HL-60/S4 treated with retinoic acid at 250 ng/mL for 4 days and 3 days (cell line): ENCODE measurements at regions not wholly inside any gene's neighbourhood (a gene's known extent, or its start where the extent isn't known, plus 50 kb on each side); places are given as distances from the start of the nearest gene placed in this dataset.

Experiments used
- in situ Hi-C: fragments of 300-500 bp; cut with MboI; formaldehyde crosslinking; loops from 2 replicates; pipeline ENCODE4 v1.7.0; 2022; ENCODE audit warnings: low sequenced_read_pairs

DNA sequence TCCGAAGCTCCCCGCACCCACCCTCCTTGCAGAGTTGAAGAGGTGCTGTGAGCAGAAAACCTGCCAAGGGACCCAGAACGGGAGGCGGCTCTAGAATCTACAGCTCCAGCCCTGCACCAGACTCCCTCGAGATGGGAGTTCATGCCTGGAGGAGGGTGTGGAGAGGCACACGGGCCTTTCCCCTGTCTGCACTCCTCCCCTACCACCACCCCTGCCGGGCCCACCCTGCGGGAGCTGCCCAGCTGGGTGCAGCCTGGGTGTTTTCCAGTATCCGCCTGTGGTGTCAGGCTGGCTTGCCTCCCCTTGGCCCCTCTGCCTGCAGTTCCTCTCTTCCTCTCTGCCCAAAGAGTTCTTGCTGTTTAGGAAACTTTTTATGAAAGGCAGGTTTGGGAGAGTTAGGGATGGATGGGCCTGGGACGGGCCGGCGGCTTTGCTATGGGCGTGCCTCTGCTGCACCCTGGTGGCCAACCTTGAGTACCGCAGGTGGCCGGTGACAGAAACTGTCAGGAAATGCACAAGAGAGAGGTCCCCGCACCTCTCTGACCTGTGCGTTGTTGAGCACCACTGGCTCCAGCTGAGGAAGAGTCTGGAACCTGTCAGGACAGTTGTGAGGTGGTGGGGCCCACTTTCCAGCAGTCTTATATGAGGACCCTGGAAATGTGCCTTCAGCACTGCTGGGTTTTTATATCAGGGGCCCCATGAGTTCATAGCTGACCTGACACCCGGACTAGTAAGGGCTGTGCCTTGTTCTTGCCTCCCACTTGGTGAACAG lies 354.1 kb downstream of the SEC14L1 start:
- in situ Hi-C loops = loop anchor here (10.0 kb wide), 2 partner anchors 70 to 170 kb away; no protein-coding TSS in a partner anchor

DNA sequence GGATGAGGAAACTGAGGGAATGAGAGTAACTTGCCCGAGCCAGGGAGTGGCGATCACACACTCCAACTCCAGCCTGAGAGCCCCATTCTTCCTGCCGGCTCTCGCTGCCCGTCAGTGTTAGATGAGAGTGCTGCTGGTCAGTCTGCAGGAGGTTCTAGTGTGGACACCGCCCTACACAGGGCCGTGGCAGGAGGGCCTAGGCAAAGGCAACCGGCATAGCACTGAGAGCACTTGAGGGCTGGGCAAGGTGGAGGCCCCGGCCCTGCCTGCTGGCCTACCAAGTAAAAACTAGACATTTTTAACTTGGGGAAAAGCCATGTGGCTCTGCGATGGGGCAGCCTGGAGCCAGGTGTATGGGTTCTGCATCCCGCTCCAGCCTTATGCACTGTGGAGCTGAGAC lies 354.8 kb downstream of the SEC14L1 start:
- in situ Hi-C loops = loop anchor here (10.0 kb wide), 2 partner anchors 71 to 171 kb away; no protein-coding TSS in a partner anchor

- in situ Hi-C loops = loop anchor here (10.0 kb wide), 2 partner anchors 72 to 172 kb away; no protein-coding TSS in a partner anchor
These were observed 355.6 kb downstream of the SEC14L1 start for GRCh38 chr17:77496401-77496801.

GRCh38 chr17:77496831-77497577 lies 356.2 kb downstream of the SEC14L1 start:
- in situ Hi-C loops = loop anchor here (10.0 kb wide), 2 partner anchors 72 to 172 kb away; no protein-coding TSS in a partner anchor

DNA sequence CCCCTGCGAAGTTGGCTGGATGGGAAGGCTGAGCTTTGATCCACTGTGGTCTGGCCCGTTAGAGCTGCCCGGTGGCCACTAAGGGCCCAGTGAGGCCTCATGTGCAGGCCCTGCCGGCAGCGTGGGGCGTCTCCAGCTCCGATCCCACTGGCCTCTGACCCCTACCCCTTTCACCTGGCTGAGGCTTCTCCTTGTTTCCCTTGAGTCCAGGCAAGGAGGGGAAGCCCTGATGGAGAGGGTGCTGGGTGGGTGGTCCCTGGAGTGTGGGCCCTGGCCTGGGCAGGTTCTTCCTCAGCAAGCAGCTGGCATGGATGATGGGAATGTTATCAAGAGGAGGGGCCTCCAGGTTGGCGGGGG lies 356.8 kb downstream of the SEC14L1 start:
- in situ Hi-C loops = loop anchor here (10.0 kb wide), 2 partner anchors 73 to 173 kb away; no protein-coding TSS in a partner anchor

DNA sequence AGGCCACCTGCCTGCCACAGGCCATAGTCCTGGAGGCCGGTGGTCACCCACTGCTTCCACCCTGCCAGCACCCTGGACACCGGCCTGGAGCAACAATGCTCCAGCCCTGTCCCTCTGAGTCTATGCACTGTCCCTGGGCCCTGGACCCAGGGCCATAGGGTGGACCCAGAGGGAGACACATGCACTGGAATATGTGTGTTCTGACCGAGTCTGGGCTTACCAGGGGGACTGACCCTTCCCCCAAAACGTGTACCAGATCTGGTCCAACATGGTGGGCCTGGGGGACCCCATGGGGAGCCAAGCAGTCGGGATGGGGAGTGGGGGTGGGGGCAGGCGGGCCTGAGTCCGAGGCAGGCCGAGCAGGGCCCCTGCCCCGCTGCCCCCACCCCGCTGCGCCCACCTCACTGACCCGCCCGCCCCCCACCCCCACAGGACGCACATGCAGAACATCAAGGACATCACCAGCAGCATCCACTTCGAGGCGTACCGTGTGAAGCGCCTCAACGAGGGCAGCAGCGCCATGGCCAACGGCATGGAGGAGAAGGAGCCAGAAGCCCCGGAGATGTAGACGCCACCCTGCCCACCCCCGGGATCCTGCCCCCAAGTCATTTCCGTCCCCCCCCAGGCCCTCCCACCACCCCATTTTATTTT lies 357.4 kb downstream of the SEC14L1 start:
- in situ Hi-C loops = loop anchor here (10.0 kb wide), 2 partner anchors 73 to 173 kb away; no protein-coding TSS in a partner anchor

DNA sequence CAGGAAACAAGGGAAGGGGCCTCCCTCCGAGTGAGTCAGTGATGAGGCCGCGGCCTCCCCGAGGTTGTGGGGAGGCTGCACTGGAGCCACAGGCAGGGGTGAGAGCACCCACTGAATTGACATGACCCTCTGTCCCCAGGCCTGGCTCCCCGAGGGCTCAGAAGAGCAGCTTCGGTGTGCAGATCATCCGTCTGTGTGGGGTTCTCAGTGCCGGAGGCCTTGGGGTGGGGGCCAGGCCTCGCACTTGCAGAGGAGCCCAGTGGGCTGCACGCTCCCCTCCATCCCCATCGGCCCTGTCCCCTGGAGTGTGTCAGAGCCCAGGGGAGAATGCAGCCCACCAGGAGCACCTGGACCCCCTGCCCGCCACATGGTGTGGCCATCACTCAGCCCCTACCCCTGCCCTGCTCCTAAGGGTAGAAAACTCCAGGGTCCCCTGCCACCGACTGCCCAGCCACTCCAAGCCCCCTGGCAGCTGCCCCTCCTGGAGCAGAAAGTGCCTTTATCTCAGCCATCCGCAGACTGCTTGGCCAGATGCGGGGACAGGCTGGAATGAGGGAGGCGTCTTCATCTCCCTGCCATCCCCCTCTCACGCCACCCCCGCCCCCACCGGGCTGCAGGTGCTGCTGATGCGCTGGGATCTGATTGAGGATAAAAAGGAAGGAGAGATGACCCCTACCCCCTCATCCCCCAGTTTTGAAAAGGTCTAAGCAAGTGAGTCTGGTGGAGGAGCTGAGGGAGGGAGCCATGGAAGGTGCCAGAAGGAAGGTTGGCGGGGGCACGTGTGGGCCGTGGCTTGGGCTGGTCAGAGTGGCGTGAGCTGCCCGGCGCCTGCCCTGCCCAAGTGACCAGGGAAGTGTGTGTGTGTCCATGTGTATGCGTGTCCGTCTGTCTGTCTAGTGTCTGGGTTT lies 358.3 kb downstream of the SEC14L1 start:
- in situ Hi-C loops = loop anchor here (10.0 kb wide), 2 partner anchors 74 to 174 kb away; no protein-coding TSS in a partner anchor

DNA sequence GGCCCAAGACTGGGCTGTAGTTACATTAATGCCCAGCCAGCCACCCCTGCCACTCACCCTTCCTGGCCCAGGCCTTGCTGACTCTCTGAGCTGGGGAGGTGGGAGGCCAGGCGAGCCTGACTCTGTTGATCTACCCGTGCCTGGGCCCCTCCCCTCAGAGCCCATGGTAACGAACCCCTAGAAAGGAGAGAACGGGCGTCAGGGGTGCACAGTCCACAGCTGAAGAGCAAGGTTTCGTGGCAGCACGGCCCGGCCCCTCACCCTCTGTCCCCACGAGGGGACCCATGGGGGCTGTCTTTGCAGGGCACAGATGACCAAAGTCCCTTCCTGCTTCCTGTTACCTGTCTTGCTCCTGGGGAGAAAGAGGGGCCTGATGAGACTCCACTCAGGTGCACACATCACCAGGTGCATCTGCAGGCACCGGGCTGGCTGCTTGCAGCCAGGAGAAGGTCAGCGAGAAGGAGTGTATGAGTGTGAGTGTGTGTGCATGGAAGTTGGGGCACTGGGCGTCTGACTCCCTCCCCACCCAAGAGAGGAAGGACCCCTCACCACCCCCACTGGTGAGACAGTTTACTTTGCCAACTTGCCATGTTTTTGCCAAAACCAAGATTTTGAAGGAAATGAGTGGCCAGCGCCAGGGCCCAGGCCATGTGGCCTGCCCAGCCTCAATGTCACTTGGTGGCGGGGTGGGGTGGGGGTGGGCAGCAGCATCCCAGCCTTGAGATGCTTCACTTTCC lies 359.1 kb downstream of the SEC14L1 start:
- in situ Hi-C loops = loop anchor here (10.0 kb wide), 2 partner anchors 75 to 175 kb away; no protein-coding TSS in a partner anchor

GRCh38 chr17:77501101-77501566 lies 360.4 kb downstream of the SEC14L1 start:
- in situ Hi-C loops = no loop called here

DNA sequence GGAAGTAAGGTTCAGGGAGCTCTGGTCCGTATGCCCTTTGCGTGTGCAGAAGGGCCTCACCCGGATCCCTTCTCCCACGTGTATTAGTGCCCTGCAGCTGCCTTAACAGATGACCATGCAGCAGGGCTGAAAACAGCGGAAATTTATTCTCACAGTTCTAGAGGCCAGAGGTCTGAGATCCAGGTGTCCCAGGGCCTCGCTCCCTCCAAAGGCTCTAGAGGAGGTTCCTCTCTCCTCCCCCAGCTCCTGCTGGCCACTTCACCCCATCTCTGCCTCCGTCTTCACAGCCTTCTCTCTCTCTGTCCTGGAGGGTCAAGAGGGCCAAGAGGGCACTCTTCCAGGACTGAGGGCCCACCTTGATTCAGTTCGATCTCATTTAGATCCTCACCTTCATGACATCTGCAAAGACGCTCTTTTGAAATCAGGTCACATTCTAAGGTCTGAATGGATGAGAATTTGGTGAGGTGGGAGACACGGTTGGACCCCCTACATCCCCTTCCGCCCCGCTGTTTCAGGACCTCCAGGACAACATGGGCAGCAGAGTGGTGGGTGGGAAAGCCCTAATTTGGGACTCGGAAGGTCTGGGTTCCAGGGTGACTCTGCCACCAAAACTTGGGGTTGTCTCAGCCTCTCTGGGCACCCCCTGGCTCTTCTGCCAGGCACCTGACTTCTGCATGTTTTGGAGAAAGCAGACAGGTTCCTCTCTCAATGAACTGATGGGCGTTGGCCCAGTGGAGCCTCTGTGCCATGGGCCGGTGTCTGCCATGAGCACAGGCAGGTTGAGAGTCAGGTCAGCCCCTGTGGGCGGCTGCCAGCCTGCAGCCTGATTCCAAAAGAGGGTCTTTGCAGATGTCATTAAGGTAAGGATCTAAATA lies 361.2 kb downstream of the SEC14L1 start:
- in situ Hi-C loops = no loop called here

GRCh38 chr17:77502626-77503292 lies 362.0 kb downstream of the SEC14L1 start:
- in situ Hi-C loops = no loop called here

- in situ Hi-C loops = no loop called here
These were observed 362.5 kb downstream of the SEC14L1 start for GRCh38 chr17:77503293-77503655.

DNA sequence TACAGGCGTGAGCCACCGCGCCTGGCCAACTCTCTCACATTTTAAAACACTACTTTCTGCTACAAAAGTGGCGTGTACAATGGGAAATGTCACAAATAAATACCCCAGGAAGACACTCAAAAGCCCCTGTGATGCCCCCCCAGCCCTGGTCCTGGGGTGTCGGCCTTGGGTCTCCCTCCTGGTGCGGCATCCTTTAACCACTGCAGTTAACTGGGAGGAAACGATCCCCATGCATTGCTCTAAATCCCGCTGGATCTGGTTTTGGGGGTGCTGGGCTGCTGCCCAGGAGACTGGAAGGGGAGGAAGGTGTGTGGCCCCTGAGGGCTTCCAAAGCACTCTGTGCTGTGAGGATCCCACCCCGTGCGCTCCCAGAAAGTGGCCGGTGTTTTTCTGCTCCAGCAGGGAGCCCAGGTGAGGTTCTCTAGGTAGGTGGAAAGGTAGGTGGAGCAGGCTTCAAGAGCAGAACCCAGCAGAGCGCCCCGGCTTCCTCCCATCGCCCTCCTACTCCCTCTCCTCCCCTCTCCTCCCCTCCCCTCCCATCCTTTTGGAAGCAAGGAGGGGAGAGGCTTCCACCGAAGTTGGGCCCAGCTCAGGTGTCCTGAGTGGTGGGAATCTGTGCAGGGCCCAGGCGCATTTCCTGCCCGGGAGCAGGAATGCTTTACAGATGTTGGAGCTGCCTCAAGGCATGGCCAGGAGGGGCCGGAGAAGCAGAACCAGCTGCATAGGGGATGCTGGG lies 363.3 kb downstream of the SEC14L1 start:
- in situ Hi-C loops = no loop called here

DNA sequence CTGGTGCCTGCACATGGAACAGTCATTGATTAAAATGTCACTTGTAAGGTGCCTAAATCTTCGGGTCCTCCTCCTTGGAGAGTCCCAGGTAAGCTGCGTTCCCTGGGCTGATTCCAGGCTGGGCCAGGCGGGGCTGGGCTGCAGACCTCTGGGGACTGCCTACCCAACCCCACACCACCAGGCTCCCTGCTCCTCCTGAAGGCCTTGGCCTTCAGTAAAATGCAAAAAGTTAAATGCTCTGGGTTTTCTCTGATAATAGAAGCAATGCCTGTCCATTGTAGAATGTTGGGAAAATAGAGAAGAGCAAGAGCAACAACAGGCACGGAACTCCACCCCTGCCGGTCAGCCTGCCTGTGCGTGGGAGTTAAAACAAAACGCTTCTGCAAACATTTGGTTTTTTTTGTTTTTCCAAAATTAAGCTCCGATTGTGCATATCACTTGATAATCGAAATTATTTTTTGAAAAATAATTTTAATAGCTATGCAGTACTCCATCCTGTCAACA lies 363.9 kb downstream of the SEC14L1 start:
- in situ Hi-C loops = no loop called here

- in situ Hi-C loops = no loop called here
These were observed 364.4 kb downstream of the SEC14L1 start for GRCh38 chr17:77505181-77505639.

- in situ Hi-C loops = no loop called here
These were observed 365.7 kb downstream of the SEC14L1 start for GRCh38 chr17:77506371-77506991.
